SK-N-SH treated with all-trans-retinoic acid at 6 μM for 48 hours (cell line): ENCODE measurements at regions not wholly inside any gene's neighbourhood (a gene's known extent, or its start where the extent isn't known, plus 50 kb on each side); places are given as distances from the start of the nearest gene placed in this dataset.

Experiments used
- ATAC-seq: fragments of 200-7000 bp; cut with Tn5 transposase; 3 replicates; pipeline ENCODE4 v1.9.1; 2020; ENCODE audit warnings: mild to moderate bottlenecking, moderate library complexity
- BACH2 ChIP-seq: fragments of 250-450 bp; sonication (Bioruptor Pico); IDR thresholded peaks from 2 replicates; pipeline ENCODE4 v1.9.0; 2021; ENCODE audit warnings: mild to moderate bottlenecking, borderline replicate concordance
- CREB5 ChIP-seq: fragments of 250-450 bp; sonication (Bioruptor Pico); IDR thresholded peaks from 2 replicates; pipeline ENCODE4 v1.5.1; 2020; ENCODE audit warnings: low read depth, mild to moderate bottlenecking, moderate library complexity
- CSDC2 ChIP-seq: fragments of 250-450 bp; sonication (Bioruptor Pico); IDR thresholded peaks from 2 replicates; pipeline ENCODE4 v1.5.0; 2020; ENCODE audit warnings: mild to moderate bottlenecking, moderate library complexity
- CSRNP3 ChIP-seq: fragments of 250-450 bp; sonication (Bioruptor Pico); IDR thresholded peaks from 2 replicates; pipeline ENCODE4 v1.5.1; 2021; ENCODE audit warnings: mild to moderate bottlenecking, moderate library complexity
- ESRRG ChIP-seq: fragments of 250-450 bp; sonication (Bioruptor Pico); IDR thresholded peaks from 2 replicates; pipeline ENCODE4 v1.6.1; 2021; ENCODE audit warnings: mild to moderate bottlenecking
- GLIS3 ChIP-seq: fragments of 250-450 bp; sonication (Bioruptor Pico); IDR thresholded peaks from 2 replicates; pipeline ENCODE4 v1.5.0; 2020; ENCODE audit warnings: mild to moderate bottlenecking, moderate library complexity
- ISL1 ChIP-seq: fragments of 250-450 bp; sonication (Bioruptor Pico); IDR thresholded peaks from 2 replicates; pipeline ENCODE4 v2.1.2; 2022; ENCODE audit warnings: mild to moderate bottlenecking, moderate library complexity
- OSR1 ChIP-seq: fragments of 250-450 bp; sonication (Bioruptor Pico); IDR thresholded peaks from 2 replicates; pipeline ENCODE4 v1.8.0; 2022; ENCODE audit warnings: moderate library complexity, mild to moderate bottlenecking, inconsistent platforms
- PATZ1 ChIP-seq: fragments of 250-450 bp; sonication (Bioruptor Pico); IDR thresholded peaks from 2 replicates; pipeline ENCODE4 v1.8.0; 2020; ENCODE audit warnings: mild to moderate bottlenecking, moderate library complexity, borderline replicate concordance
- POU6F1 ChIP-seq: fragments of 250-450 bp; sonication (Bioruptor Pico); IDR thresholded peaks from 2 replicates; pipeline ENCODE4 v1.8.0; 2021; ENCODE audit warnings: low read depth, mild to moderate bottlenecking, moderate library complexity, borderline replicate concordance
- PPARA ChIP-seq: fragments of 250-450 bp; sonication (Bioruptor Pico); IDR thresholded peaks from 2 replicates; pipeline ENCODE4 v1.5.0; 2020; ENCODE audit warnings: mild to moderate bottlenecking, borderline replicate concordance
- SNAI2 ChIP-seq: fragments of 250-450 bp; sonication (Bioruptor Pico); IDR thresholded peaks from 2 replicates; pipeline ENCODE4 v1.5.0; 2020; ENCODE audit warnings: mild to moderate bottlenecking, moderate library complexity
- TCF4 ChIP-seq: fragments of 250-450 bp; sonication (Bioruptor Pico); IDR thresholded peaks from 2 replicates; pipeline ENCODE4 v1.8.0; 2021; ENCODE audit warnings: mild to moderate bottlenecking, moderate library complexity, borderline replicate concordance
- TOX ChIP-seq: fragments of 250-450 bp; sonication (Bioruptor Pico); IDR thresholded peaks from 2 replicates; pipeline ENCODE4 v1.8.0; 2021; ENCODE audit warnings: mild to moderate bottlenecking, moderate library complexity, borderline replicate concordance
- TSHZ2 ChIP-seq: fragments of 250-450 bp; sonication (Bioruptor Pico); IDR thresholded peaks from 2 replicates; pipeline ENCODE4 v1.5.0; 2020; ENCODE audit warnings: mild to moderate bottlenecking, moderate library complexity
- ZC3H10 ChIP-seq: fragments of 250-450 bp; sonication (Bioruptor Pico); IDR thresholded peaks from 2 replicates; pipeline ENCODE4 v1.5.1; 2021; ENCODE audit warnings: mild to moderate bottlenecking, moderate library complexity
- ZFP3 ChIP-seq: fragments of 250-450 bp; sonication (Bioruptor Pico); IDR thresholded peaks from 2 replicates; pipeline ENCODE4 v1.5.0; 2020; ENCODE audit warnings: mild to moderate bottlenecking, moderate library complexity
- ZNF565 ChIP-seq: fragments of 450-650 bp; formaldehyde crosslinking; conservative IDR thresholded peaks from 2 replicates; pipeline ENCODE4 v1.5.0; 2020; ENCODE audit warnings: low read depth, mild to moderate bottlenecking, moderate library complexity
- ZNF70 ChIP-seq: fragments of 450-650 bp; formaldehyde crosslinking; IDR thresholded peaks from 2 replicates; pipeline ENCODE4 v1.5.0; 2020; ENCODE audit warnings: mild to moderate bottlenecking, moderate library complexity
- ZNF8 ChIP-seq: fragments of 450-650 bp; formaldehyde crosslinking; IDR thresholded peaks from 2 replicates; pipeline ENCODE4 v1.5.0; 2020; ENCODE audit warnings: mild to moderate bottlenecking, moderate library complexity

- ATAC-seq, result no peak
- TF ChIP-seq PATZ1 (CRISPR knock-in tag) (no peak), TCF4 (no peak), ZNF70 (CRISPR knock-in tag) (no peak), TSHZ2 (no peak), ZNF565 (CRISPR knock-in tag) (no peak)
These were observed 62.1 kb upstream of the JUN start for GRCh38 chr1:58845942-58846341.

- ATAC-seq, result peak; percentile 97
- no peak for TF ChIP-seq CSRNP3 (CRISPR knock-in tag)
- peak; percentile 76; the same call in 1 of the 2 replicates for TF ChIP-seq ZFP3 (CRISPR knock-in tag)
- TF ChIP-seq SNAI2, result no peak
- TF ChIP-seq TOX (CRISPR knock-in tag), result no peak
- TF ChIP-seq ISL1 (CRISPR knock-in tag), result peak; percentile 39; the same call in 1 of the 2 replicates
- TF ChIP-seq POU6F1 (CRISPR knock-in tag), result no peak
These were observed 65.1 kb upstream of the JUN start for GRCh38 chr1:58848818-58849411.

GRCh38 chr1:58849551-58849950 is 65.7 kb upstream of the JUN start:
- TF ChIP-seq BACH2 (CRISPR knock-in tag), result no peak
- TF ChIP-seq TOX (CRISPR knock-in tag), result no peak
- no peak for TF ChIP-seq TSHZ2
- TF ChIP-seq ZNF8 (CRISPR knock-in tag), result no peak
- no peak for TF ChIP-seq CSDC2 (CRISPR knock-in tag)
- no peak for TF ChIP-seq OSR1 (CRISPR knock-in tag)
- no peak for ATAC-seq

GRCh38 chr1:58850636-58851035 is 66.8 kb upstream of the JUN start:
- no peak for ATAC-seq
- TF ChIP-seq ESRRG (CRISPR knock-in tag) (no peak), CSDC2 (CRISPR knock-in tag) (no peak), CSRNP3 (CRISPR knock-in tag) (no peak), ZC3H10 (CRISPR knock-in tag) (no peak), PPARA (no peak), ZNF70 (CRISPR knock-in tag) (no peak), PATZ1 (CRISPR knock-in tag) (no peak), GLIS3 (CRISPR knock-in tag) (no peak), OSR1 (CRISPR knock-in tag) (no peak), CREB5 (no peak), TCF4 (no peak), BACH2 (CRISPR knock-in tag) (no peak)
